ENCODE measurements at regions not wholly inside any gene's neighbourhood (a gene's known extent, or its start where the extent isn't known, plus 50 kb on each side); places are given as distances from the start of the nearest gene placed in this dataset.

DNA sequence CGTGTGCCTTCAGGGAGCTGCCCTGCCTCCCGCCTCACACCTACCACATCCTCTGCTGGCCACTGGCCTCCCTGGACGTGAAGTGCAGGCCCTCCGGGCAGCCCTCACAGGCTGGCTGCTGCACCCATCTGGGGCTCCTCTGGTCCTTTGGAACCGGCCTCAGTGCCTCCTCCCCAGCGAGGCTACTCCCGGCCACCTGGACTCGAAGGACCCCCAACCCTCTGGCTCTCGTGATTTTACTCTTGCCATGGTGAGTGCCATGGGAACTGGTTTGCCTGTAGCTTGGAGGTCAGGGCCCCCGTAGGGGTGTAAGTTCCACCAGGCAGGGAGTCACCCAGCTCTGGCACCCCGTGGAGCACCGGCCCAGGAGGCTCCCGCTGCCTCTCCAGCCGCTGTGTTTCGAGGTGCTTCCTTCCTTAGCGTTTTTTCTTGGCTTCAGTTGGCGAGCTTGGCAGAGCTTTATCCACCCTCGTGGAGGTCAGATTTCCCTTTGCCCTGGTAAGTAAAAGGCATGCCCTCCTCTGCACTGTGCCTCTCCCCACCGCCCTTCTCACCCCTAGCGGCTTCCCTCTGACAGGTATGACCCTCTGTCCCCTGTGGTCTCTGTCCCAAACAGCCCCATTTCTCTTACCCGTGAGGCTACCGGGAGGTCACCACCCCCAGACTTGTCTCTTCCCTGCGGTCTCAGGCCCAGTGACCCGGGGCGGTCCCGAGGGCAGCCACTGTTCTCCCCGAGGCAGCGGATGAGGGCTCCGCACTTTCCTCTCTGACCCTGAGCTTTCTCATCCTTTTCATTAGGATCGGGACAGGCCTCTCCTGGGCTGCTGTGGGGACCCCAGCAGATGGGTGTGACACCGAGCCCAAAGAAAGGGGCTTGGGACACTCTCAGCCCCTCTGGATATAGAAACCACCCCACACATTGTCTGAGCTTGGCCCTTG is 203.1 kb upstream of the C14orf180 start:
- no peak for DNase-seq

- no peak for DNase-seq
These were observed 202.3 kb upstream of the C14orf180 start for GRCh38 chr14:104377256-104377655.

DNA sequence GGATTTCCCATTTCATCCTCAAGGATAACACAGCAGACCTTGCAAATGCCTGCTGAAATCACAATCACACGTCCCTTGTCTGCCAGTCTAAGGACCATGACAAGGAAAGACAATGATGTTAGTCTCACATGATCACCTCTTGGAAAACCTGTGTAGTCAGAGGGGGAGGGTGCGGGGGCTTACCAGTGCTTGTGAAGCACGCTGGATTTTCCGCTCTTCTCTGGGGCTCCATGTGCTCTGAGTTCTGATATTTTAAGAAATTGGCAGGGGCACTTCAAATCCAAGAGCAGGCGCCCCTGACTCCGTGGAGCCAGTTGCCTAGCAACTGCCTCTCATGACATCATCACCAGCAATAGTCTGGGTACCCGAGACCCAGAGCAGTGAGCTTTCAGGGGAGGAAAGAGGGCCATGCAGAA is 200.9 kb upstream of the C14orf180 start:
- no peak for DNase-seq

- DNase-seq, result no peak
These were observed 197.0 kb upstream of the C14orf180 start for GRCh38 chr14:104382361-104383087.

- DNase-seq, result no peak
These were observed 196.2 kb upstream of the C14orf180 start for GRCh38 chr14:104383088-104383995.

- DNase-seq, result no peak
These were observed 195.4 kb upstream of the C14orf180 start for GRCh38 chr14:104383996-104384775.

- DNase-seq, result no peak
These were observed 194.8 kb upstream of the C14orf180 start for GRCh38 chr14:104384776-104385071.

GRCh38 chr14:104385111-104385510 is 194.5 kb upstream of the C14orf180 start:
- no peak for DNase-seq

DNA sequence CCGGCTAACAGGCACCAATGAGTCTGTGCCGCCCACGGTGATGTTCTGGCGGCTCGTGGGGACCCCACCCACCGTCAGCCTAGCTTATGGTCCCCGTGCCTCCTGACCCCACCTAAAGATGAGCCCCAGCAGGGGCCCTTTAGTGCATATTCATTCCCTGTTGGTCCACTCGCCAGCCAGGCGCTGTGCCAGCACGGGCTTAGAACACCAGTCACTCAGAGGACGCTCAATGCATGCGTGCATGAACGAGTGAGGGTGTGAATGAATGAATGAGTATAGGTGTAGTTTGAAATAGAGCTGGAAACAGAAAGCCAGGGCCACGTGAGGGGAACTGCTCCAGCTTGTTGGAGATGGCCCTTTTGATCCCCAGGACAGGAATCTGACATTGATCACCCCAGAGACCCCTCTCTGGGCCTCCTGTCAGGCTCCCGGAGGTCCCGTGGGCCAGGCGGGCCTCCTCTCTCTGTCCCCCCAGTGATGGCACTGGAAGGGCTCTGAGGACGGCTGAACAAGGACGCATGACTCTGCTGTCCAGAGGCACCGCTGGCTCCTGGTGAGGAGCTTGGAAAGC is 193.9 kb upstream of the C14orf180 start:
- no peak for DNase-seq

DNA sequence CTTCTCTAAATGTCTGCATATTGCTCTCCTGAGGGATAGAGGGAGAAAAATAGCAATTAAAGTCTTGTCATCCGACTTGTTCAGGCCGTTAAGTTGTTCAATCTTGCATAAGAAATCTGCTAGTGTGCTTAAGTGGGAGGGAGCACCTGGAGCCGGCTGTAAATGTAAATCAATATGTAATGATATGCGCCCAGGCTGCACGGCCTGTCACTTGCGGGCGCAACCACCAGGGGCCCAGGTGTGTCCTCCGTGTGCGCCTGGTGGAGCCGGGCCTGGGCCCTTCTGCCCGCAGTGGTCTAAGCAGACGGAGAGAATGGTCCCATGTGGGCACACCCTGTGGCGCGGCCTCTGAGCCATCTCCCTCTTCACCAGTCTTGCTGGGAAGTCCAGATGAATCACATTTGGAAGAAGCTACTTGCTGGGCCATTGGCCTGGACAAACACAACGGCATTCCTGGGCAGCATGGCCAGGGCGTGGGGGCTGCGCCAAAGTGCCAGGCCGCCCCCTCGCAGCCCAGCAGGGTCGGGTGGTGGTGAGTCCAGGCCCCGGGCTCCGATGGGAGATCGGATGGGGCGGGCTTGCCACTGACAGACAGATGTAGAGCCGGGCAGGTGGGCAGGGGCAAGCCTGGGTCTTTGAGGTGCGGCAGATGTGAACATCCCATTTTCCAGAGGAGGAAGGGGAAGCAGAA is 193.3 kb upstream of the C14orf180 start:
- DNase-seq, result no peak

- no peak for DNase-seq
These were observed 192.2 kb upstream of the C14orf180 start for GRCh38 chr14:104387022-104388010.

- no peak for DNase-seq
These were observed 191.5 kb upstream of the C14orf180 start for GRCh38 chr14:104388011-104388521.

GRCh38 chr14:104388541-104389325 is 190.8 kb upstream of the C14orf180 start:
- no peak for DNase-seq

DNA sequence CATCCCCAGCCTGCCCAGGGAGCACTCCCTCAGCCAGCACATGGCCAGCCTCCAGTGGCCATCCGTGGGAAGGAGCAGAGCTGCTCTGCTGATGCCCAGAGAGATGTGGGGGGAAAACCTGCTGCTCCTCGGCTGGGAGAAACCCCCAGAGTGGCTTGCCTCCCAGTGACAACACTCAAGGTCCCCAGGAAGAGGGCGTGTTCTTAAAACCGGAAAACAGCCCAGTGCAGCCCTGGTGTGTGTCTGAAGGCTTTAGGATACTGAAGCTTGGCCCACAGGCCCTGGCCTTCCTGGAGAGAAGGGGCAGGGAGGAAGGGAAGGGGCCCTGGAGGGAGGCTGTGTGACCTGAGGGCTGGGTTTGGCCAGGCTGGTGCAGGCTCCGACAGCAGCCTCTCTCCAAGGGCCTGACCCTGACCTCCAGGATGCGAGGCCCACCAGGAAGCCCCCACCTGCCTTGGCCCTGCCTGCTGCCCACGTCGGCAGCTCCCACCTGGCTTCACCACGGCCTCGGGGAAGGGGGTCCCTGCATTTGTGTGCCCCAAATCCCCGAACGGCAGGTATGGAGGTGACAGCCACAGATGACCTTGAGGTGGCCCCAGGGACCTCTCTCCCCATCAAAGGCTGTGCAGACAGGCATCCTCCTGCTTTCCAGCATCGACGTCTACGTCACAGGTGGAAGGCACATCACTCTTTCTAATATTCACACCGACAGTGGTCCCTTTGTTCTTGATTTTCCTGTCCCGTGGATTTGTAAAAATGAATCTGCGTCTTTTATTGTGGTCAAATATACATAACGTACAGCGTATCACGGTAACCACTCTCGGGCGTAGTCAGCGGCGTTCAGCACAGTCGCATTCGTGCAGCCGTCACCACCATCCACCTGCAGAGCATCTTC is 190.0 kb upstream of the C14orf180 start:
- DNase-seq, result no peak

DNA sequence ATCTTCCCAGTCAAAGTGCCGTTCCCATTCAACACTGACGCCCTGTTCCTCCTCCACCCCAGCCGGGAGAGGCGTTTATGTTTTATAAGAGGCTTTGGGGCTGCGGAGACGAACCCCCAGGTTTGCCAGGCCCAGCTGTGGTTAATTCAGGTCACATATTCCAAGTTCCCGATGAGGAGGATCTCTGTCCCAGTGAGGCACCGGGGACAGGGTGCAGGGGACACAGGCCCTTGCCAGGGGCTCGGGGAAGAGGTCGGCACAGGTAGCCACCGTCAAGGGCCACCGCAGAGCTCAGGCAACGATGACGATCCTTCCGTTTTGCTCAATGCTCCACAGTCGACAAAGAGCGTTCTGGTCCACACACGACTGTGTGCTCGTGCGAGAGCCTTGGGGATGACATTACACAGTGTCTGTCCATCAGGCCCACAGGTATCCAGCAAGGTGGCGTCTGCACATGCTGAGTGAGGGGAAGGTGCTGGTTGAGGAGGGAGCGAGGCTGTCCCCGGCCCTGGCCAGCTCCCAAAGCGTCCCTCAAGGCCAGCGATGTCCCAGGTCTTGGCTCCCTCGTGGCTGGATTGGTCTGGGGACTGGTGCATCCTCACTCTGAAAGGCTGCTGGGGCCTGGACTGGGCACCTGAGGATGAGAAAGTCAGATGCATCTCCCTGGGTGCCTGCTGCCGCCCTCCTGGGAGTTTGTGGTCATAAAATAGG is 189.2 kb upstream of the C14orf180 start:
- DNase-seq, result no peak

DNA sequence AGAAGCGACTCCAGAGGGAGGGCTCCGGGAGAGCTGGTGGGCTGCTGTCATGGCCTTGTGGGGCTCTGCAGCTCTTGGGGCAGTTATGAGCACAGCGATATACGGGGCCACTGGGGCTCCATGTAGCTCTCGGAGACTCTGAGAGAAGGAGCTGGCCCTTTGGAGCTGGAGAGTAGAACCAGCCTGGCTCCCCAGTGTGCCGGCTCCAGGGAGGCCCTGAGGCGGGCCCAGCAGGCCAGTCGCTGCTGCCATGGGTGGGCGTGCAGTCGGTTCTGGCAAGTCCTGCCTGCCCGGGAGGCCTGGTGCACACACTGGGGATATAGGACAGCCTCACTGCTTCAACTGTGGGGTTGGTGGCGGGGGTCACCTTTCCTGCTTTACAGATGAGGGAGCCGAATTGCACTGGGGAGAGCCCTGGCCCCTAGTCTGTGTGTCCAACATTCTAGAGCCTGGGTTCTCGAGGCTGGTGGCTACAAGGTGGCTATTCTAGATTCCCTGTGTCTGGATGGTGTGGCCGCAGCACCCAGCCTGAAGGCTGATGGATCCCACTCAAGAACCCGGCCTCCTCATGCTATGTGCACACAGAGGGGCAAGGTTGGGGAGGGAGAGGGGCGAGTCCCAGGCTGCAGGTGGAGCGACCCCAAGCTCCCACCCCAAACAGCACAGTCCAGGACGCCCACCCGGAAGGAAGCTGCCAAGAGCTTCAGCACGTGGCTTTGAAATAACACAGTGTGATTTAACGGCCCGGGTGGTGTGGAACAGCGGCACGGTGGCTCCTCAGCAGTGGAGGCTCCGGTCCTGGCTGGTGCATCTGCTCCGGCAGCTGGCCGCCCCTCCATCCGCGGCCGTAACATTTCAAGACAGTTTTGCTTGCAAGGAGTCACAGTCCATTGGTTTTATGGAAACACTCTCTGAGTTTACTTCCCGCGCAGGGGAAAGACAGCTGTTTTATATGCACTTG is 188.3 kb upstream of the C14orf180 start:
- no peak for DNase-seq
